8988T (cell line): ENCODE measurements at regions not wholly inside any gene's neighbourhood (a gene's known extent, or its start where the extent isn't known, plus 50 kb on each side); places are given as distances from the start of the nearest gene placed in this dataset.

ENCODE experiments used
- DNase-seq: peaks from one replicate; pipeline ENCODE4 v3.0.0; 2011

DNA sequence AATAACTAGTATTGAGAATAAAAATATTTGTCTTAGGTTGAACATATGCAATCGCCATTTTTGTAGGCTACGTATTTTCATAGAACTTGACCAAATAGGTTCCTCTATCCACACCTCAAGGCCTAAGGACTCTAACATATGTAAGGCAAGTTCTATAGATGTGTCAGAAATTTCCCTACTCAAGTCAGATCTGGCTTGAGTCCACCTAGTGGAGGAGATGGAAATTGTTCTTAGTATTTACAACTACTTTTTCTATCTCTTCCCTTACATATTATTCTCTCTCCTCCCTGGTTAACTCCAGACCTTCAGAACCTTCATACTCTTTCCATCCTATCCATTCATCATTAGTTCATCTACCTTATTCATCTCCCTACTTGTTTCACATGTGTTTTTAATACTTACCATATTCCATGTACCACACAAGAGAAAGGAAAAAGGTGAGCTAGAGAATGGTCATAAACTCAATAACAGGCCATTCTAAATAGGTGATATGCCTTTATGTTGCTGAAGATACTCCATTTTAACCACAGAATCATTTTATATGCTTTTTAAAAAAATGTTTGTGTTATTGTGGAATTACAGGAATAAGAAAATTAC, 174.5 kb upstream of the HDAC9 start:
- DNase-seq: no peak

DNA sequence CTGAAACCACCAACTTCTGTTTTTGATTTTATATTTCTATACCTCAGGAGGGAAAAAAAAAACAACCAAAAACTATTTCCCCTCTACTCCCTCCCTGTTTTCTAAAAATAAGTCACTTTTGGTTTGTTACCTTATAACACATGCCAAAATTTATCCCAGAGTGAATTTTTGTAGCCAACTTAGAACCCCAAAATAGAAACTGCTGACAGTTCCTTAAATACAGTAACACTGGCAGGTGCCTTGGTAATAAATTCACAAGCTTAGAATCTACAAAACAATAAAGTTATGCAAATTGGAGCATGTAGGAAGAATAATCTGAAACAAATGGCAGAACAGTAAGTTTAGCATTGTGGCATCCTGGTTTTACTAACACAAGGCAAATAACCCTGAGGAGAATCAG, 165.0 kb upstream of the HDAC9 start:
- no peak for DNase-seq

DNA sequence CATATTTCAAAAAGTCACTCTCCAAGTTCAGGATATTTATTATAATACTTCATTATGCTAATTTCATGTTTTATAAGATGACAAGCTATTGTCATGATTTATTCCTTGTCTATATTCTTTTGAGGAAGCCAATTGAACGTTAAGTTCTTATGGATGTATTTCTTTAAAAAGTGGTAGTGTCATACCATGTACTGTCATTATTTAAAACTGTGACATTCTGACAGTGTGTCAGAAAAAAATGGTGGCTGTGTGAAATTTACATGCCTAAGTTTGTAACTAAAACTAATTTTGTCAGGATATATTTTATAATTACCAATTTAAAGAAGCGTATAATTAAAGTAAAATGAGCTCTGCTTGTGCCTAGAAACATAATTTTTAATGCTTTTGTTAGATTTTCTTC, 158.9 kb upstream of the HDAC9 start:
- no peak for DNase-seq

DNA sequence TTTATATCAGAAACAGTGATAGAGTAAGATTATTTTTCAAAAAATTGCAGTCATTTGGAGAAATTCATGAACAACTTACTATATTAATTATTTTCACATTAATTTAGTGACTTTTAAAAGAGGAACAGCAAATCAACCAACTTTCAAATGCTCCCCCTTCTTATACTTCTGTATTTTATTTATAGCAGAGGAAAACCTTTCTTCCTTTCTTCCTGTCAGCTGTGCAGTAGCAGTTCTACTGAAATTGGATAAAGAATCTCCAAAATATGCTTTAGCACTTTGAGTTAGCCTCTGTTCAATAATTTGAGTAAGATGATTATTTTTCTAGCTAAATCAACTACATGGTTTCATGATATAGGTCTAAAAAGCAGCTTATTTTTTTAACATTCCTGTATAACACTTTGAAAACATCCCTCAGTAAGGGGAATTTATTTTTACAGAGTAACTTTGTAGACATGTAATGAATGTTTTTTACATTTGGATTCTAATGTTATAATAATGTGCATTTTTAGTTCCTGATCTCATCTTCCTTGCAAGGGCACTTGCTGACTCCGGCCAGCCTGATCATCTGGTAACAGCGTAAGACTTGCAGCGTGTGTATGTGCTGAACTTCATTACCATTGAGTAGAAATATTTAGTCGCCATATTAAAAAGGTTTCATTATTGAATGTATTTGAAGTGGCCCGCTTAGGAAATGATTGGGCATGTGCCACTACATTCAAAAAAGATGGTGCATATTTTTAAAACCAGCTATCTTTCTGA, 158.3 kb upstream of the HDAC9 start:
- no peak for DNase-seq

DNA sequence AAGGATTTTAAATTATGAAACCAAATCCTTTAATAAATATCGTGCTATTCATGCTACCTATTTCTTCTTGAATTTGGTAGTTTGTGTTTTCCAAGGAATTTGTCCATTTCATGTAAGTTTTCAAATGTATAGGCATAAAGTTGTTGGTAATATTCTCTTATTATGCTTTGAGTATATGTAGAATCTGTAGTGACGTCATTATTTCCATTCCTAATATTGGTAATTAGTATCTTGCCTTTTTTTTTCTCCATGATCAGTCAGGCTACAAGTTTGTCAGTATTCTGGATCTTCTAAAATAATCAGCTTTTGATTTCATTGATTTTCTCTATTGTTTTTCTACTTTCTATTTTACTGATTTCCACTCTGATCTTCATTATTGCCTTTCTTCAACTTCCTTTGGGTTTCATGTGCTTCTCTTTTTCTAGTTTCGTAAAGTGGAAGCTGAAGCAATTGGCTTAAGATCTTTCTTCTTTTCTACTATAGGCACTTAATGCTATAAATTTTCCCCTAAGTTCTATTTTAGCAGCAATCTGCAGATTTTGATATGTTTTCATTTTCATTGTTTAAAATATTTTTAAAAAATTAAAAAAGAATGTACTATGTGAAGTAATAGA, 156.5 kb upstream of the HDAC9 start:
- no peak for DNase-seq

DNA sequence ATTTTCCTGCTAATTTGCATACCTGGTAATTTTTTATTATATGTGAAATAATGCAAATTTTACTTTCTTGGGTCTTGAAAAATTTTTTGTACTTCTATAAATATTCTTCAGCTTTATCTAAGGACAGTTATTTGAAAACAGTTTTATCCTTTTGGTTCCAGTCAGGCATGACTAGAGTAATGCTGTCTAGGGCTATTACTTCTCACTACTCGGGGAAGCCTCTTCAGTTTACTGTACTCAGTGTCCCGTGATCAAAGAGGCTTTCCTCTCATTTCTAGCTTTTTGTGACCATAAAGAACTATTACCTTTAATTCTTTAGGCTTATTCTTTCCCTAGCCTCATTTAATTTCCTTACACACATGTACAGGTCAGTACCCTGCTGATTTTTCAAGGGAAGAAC, 153.8 kb upstream of the HDAC9 start:
- DNase-seq: no peak

DNA sequence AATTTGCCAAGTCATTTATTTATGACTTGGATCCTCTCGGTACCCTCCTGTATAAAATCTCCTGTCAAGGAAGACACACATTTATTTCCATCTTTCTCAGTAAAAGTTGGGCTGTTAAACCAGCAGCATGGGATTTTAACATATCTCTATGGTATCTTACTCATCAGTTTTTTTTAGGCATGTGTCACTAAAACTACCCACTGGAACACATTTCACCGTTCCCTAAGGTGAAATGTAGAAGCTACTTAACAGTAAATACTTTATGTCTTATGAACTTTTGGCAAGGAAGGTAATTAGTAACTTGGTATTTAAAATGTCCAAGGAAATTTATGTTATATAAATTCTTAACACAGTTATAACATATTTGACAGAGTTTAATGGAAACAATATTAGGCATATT, 152.5 kb upstream of the HDAC9 start:
- no peak for DNase-seq

DNA sequence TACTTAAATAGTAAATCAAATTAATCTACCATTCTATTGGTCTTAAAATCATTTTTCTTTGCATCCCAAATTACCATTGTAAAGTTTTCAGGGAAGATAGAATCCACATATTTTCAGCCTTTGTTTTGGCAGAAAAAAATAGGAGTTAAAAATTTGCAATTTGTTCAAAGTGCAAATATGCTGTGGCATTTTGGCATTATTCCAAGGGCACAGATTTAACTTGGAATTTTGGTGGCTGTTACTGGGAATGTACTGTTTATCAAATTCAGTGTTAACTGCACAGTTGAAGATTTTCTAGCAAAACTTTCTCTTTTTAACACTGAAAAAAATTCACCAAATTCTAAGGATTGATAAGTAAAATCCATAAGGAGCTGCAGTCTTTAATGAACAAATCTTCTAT, 151.0 kb upstream of the HDAC9 start:
- DNase-seq: no peak

DNA sequence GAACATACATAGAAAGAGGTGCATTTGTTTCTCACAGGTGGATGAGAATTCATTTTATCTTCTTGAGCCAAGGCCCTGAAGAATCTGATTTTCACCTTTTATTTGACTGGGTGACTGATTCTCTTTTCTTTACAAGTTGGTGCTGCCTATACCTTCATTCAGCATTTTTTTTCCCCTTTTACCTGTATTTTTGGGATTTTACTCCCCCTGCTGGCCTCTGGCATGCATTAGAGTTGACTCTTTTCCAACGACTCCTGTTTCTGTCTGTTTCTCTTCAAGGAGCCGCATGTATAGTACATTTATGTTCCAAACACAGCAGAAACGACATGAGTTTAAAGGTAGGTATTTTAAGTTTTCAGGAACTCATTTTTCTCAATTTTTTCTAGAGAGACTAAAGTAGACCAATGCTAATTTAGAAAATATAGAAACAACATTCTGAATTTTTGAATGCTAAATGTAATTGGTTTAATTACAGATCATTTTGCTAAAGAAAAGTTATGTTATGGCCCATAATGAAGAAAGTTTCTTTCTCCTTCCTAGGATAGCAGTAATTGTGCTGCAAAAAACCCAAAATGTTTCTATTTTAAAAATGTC, 149.8 kb upstream of the HDAC9 start:
- DNase-seq: no peak

DNA sequence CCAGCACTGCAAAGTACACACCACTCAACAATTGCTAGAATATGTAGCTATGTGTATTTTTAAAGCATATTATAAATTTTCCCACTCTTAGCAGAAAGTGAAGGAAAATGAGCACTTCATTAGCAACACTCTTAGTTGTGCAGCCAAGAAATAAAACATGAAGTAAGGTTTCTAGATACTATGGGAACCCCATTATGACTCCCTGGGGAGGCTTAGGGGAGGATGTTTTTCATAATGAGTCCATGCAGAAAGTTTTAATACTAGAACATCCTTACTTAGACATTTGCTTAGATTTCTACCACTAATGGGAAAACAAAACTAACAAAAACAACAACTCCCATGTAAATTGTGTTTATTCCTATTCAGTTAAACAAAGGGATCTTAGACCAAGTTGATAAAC, 148.4 kb upstream of the HDAC9 start:
- DNase-seq: no peak

DNA sequence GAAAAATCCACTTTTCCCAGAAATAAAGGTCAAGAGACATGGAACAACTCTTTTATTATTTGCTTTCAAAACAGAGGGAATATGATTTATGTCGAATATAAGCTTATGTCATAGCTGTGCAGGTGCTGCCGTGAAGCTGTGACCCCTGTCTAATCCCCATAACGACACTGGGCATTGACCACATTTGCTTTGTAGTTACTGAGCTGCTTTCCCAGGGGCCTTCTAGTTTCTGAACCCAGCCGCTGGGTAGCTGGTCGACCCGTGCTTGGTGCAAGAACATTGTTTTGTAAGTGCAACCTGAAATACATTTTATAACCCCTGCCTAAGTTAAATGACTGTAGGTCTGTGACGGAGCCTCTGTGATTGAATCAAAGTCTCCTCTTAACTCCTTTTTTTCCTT, 144.9 kb upstream of the HDAC9 start:
- DNase-seq: no peak

DNA sequence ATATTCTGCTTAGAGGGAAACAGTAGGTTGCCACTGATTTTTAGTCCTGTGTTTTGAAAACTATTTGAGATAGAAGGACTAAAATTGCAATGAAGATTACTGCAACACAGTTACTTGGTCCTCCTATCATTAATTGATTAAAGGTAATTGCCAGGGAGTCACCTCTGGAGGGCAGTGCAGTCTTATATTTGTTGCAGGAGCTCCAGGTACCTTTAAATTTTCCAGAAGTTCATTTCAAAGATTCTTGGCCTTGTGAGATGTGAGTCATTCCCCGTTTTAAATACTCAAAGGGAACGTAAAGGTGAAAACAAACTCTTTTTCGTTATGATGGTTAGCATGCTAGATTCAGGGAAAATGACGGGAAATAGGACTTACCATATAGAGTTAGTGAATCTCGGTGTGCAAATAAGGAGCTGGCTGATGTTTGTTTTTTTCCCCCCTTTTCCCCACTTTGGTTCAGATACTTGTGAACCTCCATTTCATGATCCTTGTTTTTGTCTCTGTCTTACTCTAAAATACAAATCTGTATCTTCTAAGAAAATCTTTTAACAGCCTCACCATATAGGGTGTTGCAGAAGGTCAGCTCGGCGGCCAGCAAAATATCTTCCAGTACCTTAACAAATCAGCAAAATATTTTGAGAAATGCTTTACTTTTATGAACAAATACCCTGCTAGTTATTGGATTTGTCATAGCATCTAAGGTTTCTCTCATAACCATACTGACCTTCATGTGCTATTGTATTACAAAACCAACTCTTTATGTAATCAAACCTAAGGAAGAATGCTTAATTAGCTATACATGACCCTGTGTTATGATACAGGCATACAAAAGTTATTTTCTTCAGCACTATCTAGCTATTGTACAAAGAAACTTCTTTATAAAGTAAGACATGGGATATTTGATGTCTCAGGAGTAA, 143.0 kb upstream of the HDAC9 start:
- DNase-seq: no peak

DNA sequence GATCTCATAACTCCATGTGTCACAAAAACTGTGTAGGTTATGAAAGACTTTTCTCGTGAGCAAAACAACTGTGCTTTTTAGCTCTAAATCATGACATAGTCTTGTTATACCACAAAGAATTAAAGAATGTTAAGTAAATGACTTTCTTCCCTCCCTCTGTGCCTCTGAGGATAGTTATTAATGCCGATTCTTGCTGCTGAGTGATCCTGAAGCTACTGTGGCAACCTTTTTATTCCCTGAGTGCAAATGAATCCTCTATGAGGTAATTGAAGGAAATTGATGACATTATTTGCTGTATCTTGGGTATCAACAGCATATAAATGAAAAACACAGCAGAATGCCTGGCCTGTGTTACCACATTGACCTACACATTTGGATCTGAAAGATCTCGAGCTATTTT, 142.2 kb upstream of the HDAC9 start:
- no peak for DNase-seq

DNA sequence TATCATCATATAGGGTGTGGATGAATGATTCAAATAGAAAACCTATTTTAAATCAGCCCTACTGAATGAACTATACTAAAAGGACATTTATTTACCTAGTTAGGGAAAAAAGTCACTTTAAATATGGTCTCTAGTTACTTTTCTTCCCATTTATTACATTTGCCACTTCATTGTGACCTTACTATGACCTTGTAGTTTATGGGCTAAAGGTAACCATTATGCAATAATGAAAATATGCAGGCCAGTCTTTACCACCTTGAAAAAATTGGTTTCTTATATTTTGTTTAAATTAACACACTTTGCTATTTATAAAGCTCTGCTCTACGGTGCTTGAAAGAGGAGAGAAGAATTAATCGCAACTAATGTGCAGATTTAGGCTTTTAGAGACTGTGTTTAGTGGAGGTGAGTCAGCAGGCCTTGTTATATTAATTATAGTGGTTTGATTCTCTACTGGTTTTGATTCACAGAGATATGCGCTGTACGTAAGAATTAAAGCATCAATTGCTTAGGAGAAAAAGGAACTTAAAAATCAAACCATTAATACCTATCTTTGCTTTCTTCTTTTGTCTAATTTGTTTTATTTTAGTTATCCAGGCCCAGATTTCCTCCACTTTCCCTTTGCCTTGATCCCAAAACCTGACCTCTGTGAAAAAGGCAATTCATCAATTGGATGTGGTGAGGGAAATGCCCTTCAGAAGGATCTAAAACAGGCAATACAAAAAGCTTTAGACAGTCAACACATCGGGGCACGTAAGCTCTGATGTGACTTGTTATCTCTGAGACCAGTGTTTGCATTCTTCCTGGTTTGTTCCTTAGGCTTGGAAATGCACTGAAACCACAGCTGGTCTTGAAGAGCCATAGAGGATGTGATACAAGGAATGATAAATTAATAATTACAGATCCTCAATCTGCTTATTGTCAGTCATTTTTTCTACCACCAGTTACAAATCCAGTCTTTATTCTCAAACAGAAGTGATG, 141.2 kb upstream of the HDAC9 start:
- no peak for DNase-seq

DNA sequence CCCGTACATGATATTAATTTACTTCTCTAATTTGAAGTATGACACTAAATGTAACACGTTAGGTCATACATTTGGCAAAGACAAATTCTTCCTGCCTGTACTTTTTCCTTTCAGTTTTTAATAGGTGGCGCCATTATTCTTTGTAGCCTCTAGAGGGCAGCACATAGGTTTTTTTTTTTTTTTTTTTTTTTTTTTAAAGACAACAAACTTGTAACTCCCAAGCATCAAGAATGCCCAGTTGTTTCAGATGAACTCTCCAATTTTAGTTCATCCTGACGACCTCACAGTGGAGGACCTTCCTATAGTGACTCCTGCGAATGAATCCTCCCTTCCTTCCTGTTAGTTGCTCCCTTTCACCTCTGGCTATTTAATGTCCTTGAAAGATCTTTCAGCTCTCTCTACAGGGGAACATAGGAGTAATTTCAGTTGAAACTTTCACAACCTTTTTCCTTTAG, 139.3 kb upstream of the HDAC9 start:
- DNase-seq: no peak

DNA sequence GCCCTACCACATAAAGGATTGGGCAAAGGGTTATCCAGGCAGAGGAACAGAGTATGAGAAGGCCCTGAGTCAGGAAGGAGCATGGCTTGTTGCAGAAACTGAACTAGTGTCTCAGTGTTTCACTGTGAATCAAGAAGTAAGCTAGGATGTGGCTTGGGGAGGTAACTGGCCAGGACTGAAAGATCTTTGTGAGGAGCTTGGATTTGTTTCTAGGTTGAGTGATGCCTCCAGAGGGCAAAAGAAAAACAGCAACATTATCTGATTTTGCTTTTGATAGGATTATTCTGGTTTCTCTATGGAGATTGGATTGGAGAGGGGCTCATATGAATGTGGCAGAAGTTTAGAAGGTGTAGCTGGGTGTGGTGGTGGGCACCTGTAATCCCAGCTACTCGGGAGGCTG, 137.9 kb upstream of the HDAC9 start:
- DNase-seq: no peak

DNA sequence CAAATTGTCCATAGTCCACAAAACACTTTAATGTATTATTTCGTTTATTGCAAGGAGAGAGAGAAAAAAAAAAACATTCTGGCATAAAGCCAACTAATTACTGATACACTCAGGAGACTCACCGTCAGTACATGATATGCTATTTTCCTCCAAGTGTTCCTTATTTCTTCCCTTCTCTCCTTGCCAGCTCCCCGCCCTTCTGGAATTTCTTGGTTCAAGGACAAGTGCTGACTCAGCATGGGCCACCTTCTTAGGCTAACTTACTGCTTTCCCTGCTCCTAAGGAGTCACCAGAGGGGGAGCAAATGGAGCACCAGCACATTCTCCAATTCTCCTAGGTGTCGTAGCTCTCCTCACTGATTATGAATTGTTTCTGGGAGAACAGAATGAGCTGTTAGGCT, 133.8 kb upstream of the HDAC9 start:
- DNase-seq: peak; percentile 7

DNA sequence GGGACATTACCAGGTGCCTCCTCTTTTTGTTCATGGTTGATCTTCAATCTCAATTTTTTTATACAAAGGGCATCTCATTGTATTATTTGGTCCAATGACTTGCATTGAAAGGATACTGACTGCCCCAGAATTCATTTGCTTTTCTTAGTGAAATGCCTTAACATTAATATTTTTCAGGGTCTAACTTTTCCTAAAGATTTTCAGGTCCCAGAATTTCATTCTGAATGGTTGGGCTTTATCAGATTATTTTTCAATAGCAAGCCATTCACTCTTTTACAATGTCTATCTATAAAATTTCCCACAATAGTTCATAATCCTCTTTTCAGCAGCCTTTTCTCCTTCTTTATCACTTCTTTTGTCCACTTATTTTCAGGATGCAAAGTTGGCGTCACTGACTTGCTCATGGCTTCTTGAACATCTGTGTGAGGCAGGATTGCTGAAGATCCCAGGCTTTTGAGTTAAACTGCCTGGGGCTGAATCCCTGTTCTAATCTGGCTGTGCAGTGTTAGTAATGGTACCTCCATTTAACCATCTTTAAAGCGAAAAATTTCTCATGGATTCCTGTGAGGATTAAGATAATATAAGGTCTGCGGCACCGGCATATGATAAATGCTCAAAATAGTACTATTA, 131.7 kb upstream of the HDAC9 start:
- no peak for DNase-seq

DNA sequence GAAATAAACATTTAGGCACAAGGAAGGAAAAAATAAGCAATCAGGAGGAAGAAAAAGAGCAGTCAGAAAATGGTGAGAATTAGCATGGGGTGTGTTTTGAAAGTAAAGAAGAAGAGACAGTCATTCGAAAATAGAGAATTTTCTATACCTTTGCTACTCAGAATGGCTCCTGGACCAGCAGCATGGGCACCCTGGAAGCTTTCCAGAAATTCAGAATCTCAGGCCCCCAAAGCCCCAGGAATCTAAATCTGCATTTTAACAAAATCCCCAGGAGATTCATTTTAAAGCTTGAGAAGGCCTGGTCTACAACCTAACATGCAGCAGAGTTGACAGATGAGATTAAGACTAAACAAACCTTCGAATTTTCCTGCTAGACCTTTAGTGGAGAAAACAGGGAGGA, 131.2 kb upstream of the HDAC9 start:
- DNase-seq: no peak

DNA sequence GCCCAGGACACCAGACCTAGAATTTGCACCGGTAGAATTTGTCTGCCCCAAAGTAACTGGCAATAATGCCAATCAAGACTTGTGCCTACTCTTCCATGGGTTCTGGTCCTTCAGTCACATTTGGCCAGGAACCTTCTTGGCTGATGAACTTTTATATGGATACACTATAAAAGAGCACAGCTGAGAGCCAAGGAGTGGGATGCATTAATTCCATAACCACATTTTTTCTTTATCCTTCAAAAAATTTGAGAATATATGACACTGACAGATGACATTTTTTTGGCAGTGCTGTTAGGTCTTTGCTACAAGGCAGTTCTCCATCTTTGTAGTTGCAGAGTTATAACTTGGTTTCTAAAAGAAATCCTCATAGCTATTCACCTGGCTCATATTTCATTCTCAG, 129.2 kb upstream of the HDAC9 start:
- no peak for DNase-seq

DNA sequence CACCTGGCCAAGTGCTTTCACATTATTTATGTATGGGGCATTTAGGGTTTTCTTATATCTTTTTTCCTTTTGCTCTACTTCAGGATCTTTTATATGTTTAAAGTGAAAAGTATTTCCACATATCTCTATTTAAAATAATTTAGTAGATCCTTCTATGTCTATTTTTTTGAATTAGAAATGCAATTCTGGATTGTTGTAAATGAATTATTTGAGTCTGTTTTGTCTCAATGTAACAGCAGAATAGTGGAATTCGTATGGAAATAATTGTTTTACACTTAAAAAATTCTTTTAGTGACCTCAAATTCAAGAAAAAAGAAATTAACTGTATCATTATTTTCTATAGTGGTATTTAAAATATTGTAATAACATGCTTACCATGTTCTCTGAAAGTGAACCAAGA, 126.5 kb upstream of the HDAC9 start:
- no peak for DNase-seq
